Suprapubic skin (tissue), 4 donors: ENCODE measurements at regions not wholly inside any gene's neighbourhood (a gene's known extent, or its start where the extent isn't known, plus 50 kb on each side); places are given as distances from the start of the nearest gene placed in this dataset.
"Not testable (repeated sequence)": the region's sequence is repeated elsewhere in the genome, so short reads cannot be mapped to it uniquely, and the experiment has no call there.

ENCODE experiments used
- DNase-seq, 2 donors: peaks; one replicate each; pipeline ENCODE4 v3.0.0-alpha.2; 2019; ENCODE audit warnings: low spot score in 2 of 2
- H3K27ac ChIP-seq: fragments of 200-600 bp; sonication (generic); one replicate; pipeline ENCODE4 v1.5.1; 2019
- H3K27me3 ChIP-seq: fragments of 200-600 bp; sonication (generic); one replicate; pipeline ENCODE4 v1.5.1; 2019
- H3K36me3 ChIP-seq: fragments of 200-600 bp; sonication (generic); one replicate; pipeline ENCODE4 v1.5.1; 2019
- H3K4me1 ChIP-seq: fragments of 200-600 bp; sonication (generic); one replicate; pipeline ENCODE4 v1.5.1; 2019
- H3K4me3 ChIP-seq: fragments of 200-600 bp; sonication (generic); one replicate; pipeline ENCODE4 v1.5.1; 2019; ENCODE audit warnings: mild to moderate bottlenecking
- H3K9me3 ChIP-seq: fragments of 200-600 bp; sonication (generic); one replicate; pipeline ENCODE4 v1.5.1; 2019
- CTCF ChIP-seq, 2 donors: fragments of 200-600 bp in 1 of 2; fragments of 450-650 bp in 1 of 2; sonication (generic) in 1 of 2; IDR thresholded peaks; one replicate each; pipeline ENCODE4 v1.5.1; 2016 to 2019; ENCODE audit warnings: antibody characterized with exemption in 2 of 2, mild to moderate bottlenecking in 1 of 2, moderate library complexity in 1 of 2
- EP300 ChIP-seq: sonication (generic); formaldehyde crosslinking; IDR thresholded peaks from one replicate; pipeline ENCODE4 v1.6.1; 2017; ENCODE audit warnings: antibody characterized with exemption
- POLR2A ChIP-seq, 2 donors: fragments of 450-650 bp; IDR thresholded peaks; one replicate each; pipeline ENCODE4 v1.6.1; 2017; ENCODE audit warnings: antibody characterized with exemption in 2 of 2, mild to moderate bottlenecking in 2 of 2, moderate library complexity in 2 of 2
- POLR2AphosphoS5 ChIP-seq, 3 donors: sonication (generic); formaldehyde crosslinking; IDR thresholded peaks; one replicate each; pipeline ENCODE4 v1.6.1; 2017; ENCODE audit warnings: antibody characterized with exemption in 3 of 3
- WGBS: methylation state at CpG from one replicate; pipeline ENCODE4 v1.1.5; 2018; 5-methylcytosine and 5-hydroxymethylcytosine counted together

GRCh38 chr9:34866614-34867013 is 91.5 kb upstream of the PHF24 start:
- Histone ChIP-seq H3K4me3 (no peak overlapping the region), H3K27ac (no peak overlapping the region), H3K4me1 (no peaks in the 10 kb centered on the region), H3K27me3 (no peaks in the 10 kb centered on the region), H3K36me3 (no peaks in the 10 kb centered on the region), H3K9me3 (peaks cover 5% of the 10 kb centered on the region)
- DNase-seq, result no peak
- no peak for TF ChIP-seq POLR2AphosphoS5 (IDR thresholded peaks at IDR 0.05)
- no peak for TF ChIP-seq CTCF (IDR thresholded peaks at IDR 0.05)
- TF ChIP-seq EP300, result no peak

- 0% methylated on average over 1 of the region's 1 CpG for WGBS
- Histone ChIP-seq H3K4me3 (no peak overlapping the region), H3K27me3 (no peaks in the 10 kb centered on the region), H3K4me1 (no peaks in the 10 kb centered on the region), H3K9me3 (peaks cover 5% of the 10 kb centered on the region), H3K27ac (no peak overlapping the region), H3K36me3 (no peaks in the 10 kb centered on the region)
- TF ChIP-seq POLR2A (IDR thresholded peaks at IDR 0.05), result no peak
- TF ChIP-seq EP300, result no peak
- no peak for TF ChIP-seq CTCF (IDR thresholded peaks at IDR 0.05)
- TF ChIP-seq POLR2AphosphoS5 (IDR thresholded peaks at IDR 0.05), result no peak
- DNase-seq, result no peak
Measured at GRCh38 chr9:34863426-34863825, 94.7 kb upstream of the PHF24 start.

DNA sequence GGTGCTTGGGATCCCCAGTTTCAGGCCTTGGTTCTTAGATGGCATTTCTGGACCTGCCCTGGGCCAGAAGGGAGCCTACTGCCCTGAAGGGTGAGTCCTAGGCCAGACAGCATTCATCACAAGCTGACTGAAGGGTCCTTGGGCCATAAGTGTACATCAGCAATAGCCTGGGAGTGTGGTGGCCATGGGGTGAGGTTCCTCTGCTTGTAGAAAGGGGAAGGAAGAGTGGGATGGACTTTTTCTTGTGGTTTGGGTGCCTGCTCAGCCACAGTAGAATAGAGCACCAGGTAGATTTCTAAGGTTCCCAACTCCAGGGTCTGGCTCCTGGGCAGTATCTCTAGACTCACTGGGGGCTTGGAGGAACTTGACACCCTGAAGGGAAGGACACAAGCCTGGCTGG is 95.2 kb upstream of the PHF24 start:
- DNase-seq, result no peak
- H3K9me3 ChIP-seq, result peaks cover 5% of the 10 kb centered on the region
- H3K27me3 ChIP-seq, result no peaks in the 10 kb centered on the region
- H3K4me3 ChIP-seq, result no peak overlapping the region
- no peak overlapping the region for H3K27ac ChIP-seq
- no peaks in the 10 kb centered on the region for H3K4me1 ChIP-seq
- TF ChIP-seq EP300 (no peak), CTCF (IDR thresholded peaks at IDR 0.05) (no peak), POLR2A (IDR thresholded peaks at IDR 0.05) (no peak), POLR2AphosphoS5 (IDR thresholded peaks at IDR 0.05) (no peak)
- H3K36me3 ChIP-seq, result no peaks in the 10 kb centered on the region

DNA sequence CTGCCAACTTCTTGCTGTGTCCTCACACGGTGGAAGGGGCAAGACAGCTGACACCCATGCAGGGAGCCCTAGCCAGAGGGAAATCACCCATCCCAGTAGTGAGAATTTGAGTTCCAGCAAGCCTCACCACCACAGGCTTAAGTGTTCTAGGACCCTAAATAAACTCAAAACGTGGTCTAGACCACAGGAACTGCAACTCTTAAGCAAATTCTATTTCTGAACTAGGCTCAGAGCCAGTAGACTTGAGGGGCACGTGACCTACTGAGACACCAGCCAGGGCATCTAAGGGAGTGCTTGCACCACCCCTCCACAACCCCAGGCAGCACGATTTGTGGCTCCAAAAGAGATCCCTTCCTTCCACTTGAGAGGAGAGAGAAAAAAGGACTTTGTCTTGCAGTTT is 96.0 kb upstream of the PHF24 start:
- Histone ChIP-seq H3K27me3 (peaks cover 5% of the 10 kb centered on the region), H3K4me3 (no peak overlapping the region), H3K9me3 (peaks cover 5% of the 10 kb centered on the region), H3K4me1 (no peaks in the 10 kb centered on the region), H3K36me3 (no peaks in the 10 kb centered on the region), H3K27ac (no peak overlapping the region)
- WGBS, result 61% methylated on average over 4 of the region's 4 CpGs
- DNase-seq, result no peak
- TF ChIP-seq POLR2AphosphoS5 (IDR thresholded peaks at IDR 0.05), result no peak

DNA sequence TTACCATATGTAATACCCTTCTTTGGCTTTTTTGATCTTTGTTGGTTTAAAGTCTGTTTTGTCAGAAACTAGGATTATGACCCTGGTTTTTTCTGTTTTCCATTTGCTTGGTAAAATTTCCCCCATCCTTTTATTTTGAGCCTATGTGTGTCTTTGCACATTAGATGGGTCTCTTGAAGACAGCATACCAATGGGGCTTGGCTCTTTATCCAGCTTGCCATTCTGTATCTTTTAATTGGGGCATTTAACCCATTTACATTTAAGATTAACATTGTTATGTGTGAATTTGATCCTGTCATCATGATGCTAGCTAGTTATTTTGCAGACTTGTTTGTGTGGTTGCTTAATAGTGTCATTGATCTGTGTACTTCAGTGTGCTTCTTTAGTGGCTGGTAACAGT is 103.1 kb upstream of the PHF24 start:
- H3K27ac ChIP-seq, H3K4me3 ChIP-seq, H3K4me1 ChIP-seq, DNase-seq, H3K27me3 ChIP-seq, H3K36me3 ChIP-seq: not testable (repeated sequence)
- peaks cover 14% of the 10 kb centered on the region for H3K9me3 ChIP-seq

GRCh38 chr9:34830068-34830467 is 120.1 kb upstream of the CCL21 start:
- Histone ChIP-seq H3K36me3 (no peaks in the 10 kb centered on the region), H3K9me3 (no peaks in the 10 kb centered on the region), H3K4me3 (no peak overlapping the region), H3K4me1 (peaks cover 5% of the 10 kb centered on the region), H3K27ac (no peak overlapping the region), H3K27me3 (no peaks in the 10 kb centered on the region)
- 88% methylated on average over 1 of the region's 1 CpG for WGBS
- TF ChIP-seq POLR2A (IDR thresholded peaks at IDR 0.05) (no peak), POLR2AphosphoS5 (IDR thresholded peaks at IDR 0.05) (no peak), EP300 (no peak), CTCF (IDR thresholded peaks at IDR 0.05) (no peak)
- no peak for DNase-seq
